H9 (cell line): ENCODE measurements at regions not wholly inside any gene's neighbourhood (a gene's known extent, or its start where the extent isn't known, plus 50 kb on each side); places are given as distances from the start of the nearest gene placed in this dataset.

Source experiments
- DNase-seq: peaks from one replicate; pipeline ENCODE4 v3.0.0-alpha.2; 2017
- H2AFZ ChIP-seq: one replicate; pipeline ENCODE4 v1.6.1; 2013; ENCODE audit warnings: mild to moderate bottlenecking, low read length, control low read depth, moderate library complexity
- H2AK5ac ChIP-seq: 2 replicates; pipeline ENCODE4 v1.6.1; 2013; ENCODE audit warnings: low read length, control low read depth, mixed read lengths; ENCODE audit not compliant: insufficient read length
- H2BK120ac ChIP-seq: one replicate; pipeline ENCODE4 v1.6.1; 2013; ENCODE audit warnings: low read depth, mild to moderate bottlenecking, low read length, control low read depth, inconsistent platforms; ENCODE audit not compliant: poor library complexity, severe bottlenecking
- H2BK12ac ChIP-seq: 2 replicates; pipeline ENCODE4 v1.6.1; 2013; ENCODE audit warnings: low read length, control low read depth, mixed read lengths, low read depth; ENCODE audit not compliant: insufficient read length
- H2BK15ac ChIP-seq: 2 replicates; pipeline ENCODE4 v1.6.1; 2013; ENCODE audit warnings: low read depth, low read length, control low read depth
- H2BK20ac ChIP-seq: one replicate; pipeline ENCODE4 v1.6.1; 2013; ENCODE audit warnings: low read depth, mild to moderate bottlenecking, low read length, control low read depth, inconsistent platforms; ENCODE audit not compliant: poor library complexity, severe bottlenecking
- H2BK5ac ChIP-seq: 2 replicates; pipeline ENCODE4 v1.6.1; 2013; ENCODE audit warnings: low read length, control low read depth, mixed read lengths; ENCODE audit not compliant: insufficient read length
- H3K14ac ChIP-seq: 2 replicates; pipeline ENCODE4 v1.6.1; 2013; ENCODE audit warnings: low read length, control low read depth; ENCODE audit not compliant: insufficient read depth
- H3K18ac ChIP-seq: 2 replicates; pipeline ENCODE4 v1.6.1; 2013; ENCODE audit warnings: low read depth, mild to moderate bottlenecking, mixed read lengths, low read length, control low read depth; ENCODE audit not compliant: insufficient read length
- H3K23ac ChIP-seq: 2 replicates; pipeline ENCODE4 v1.6.1; 2013; ENCODE audit warnings: low read length, control low read depth, mixed read lengths, low read depth; ENCODE audit not compliant: insufficient read length
- H3K23me2 ChIP-seq: 2 replicates; pipeline ENCODE4 v1.6.1; 2013; ENCODE audit warnings: low read depth, mild to moderate bottlenecking, mixed read lengths, low read length, control low read depth; ENCODE audit not compliant: insufficient read length, poor library complexity, severe bottlenecking
- H3K27ac ChIP-seq: 2 replicates; pipeline ENCODE4 v1.5.1; 2013; ENCODE audit warnings: low read length, control low read depth, mixed read lengths, low read depth; ENCODE audit not compliant: insufficient read length
- H3K27me3 ChIP-seq: 2 replicates; pipeline ENCODE4 v1.6.1; 2013; ENCODE audit warnings: low read length, control low read depth, inconsistent platforms; ENCODE audit not compliant: insufficient read depth
- H3K4ac ChIP-seq: 2 replicates; pipeline ENCODE4 v1.6.1; 2013; ENCODE audit warnings: low read depth, mild to moderate bottlenecking, control low read depth, inconsistent platforms, low read length, moderate library complexity
- H3K4me1 ChIP-seq: 2 replicates; pipeline ENCODE4 v1.6.1; 2013; ENCODE audit warnings: low read length, control low read depth, inconsistent platforms; ENCODE audit not compliant: insufficient read depth
- H3K4me2 ChIP-seq: 2 replicates; pipeline ENCODE4 v1.6.1; 2013; ENCODE audit warnings: low read length, control low read depth, mixed read lengths; ENCODE audit not compliant: insufficient read length, insufficient read depth
- H3K56ac ChIP-seq: 2 replicates; pipeline ENCODE4 v1.6.1; 2013; ENCODE audit warnings: low read depth, mild to moderate bottlenecking, mixed read lengths, low read length, control low read depth; ENCODE audit not compliant: insufficient read length
- H3K79me1 ChIP-seq: 2 replicates; pipeline ENCODE4 v1.6.1; 2013; ENCODE audit warnings: low read depth, mild to moderate bottlenecking, moderate library complexity, low read length, control low read depth, inconsistent platforms; ENCODE audit not compliant: insufficient read depth, poor library complexity, severe bottlenecking
- H3K79me2 ChIP-seq: 2 replicates; pipeline ENCODE4 v1.6.1; 2013; ENCODE audit warnings: low read length, control low read depth, inconsistent platforms; ENCODE audit not compliant: insufficient read depth
- H3K9ac ChIP-seq: 2 replicates; pipeline ENCODE4 v1.6.1; 2013; ENCODE audit warnings: low read length, control low read depth, mixed read lengths; ENCODE audit not compliant: insufficient read length; ENCODE audit errors: extremely low read depth
- H3K9me3 ChIP-seq: one replicate; pipeline ENCODE4 v1.6.1; 2013; ENCODE audit warnings: low read depth, low read length, inconsistent platforms; ENCODE audit not compliant: control insufficient read depth
- H3T11ph ChIP-seq: one replicate; pipeline ENCODE4 v1.6.1; 2013; ENCODE audit warnings: mild to moderate bottlenecking, low read length, control low read depth, inconsistent platforms
- H4K20me1 ChIP-seq: one replicate; pipeline ENCODE4 v1.6.1; 2013; ENCODE audit not compliant: control insufficient read depth, insufficient read length, insufficient read depth
- H4K5ac ChIP-seq: 2 replicates; pipeline ENCODE4 v1.6.1; 2013; ENCODE audit warnings: low read depth, mild to moderate bottlenecking, mixed read lengths, low read length, control low read depth; ENCODE audit not compliant: insufficient read length
- H4K8ac ChIP-seq: replicated peaks from 2 replicates; pipeline ENCODE4 v1.6.1; 2013; ENCODE audit warnings: low read length, control low read depth, mixed read lengths, low read depth; ENCODE audit not compliant: insufficient read length
- H4K91ac ChIP-seq: 2 replicates; pipeline ENCODE4 v1.6.1; 2013; ENCODE audit warnings: low read depth, mild to moderate bottlenecking, moderate library complexity, mixed read lengths, low read length, control low read depth; ENCODE audit not compliant: insufficient read length
- H3K27ac Mint-ChIP-seq, 3 experiments: 2 replicates in 2 of 3; 3 replicates in 1 of 3; pipeline ENCODE4 v1.8.0; 2020 to 2021; ENCODE audit warnings: mixed read lengths in 3 of 3, mild to moderate bottlenecking in 1 of 3, moderate library complexity in 1 of 3
- H3K27me3 Mint-ChIP-seq: 2 replicates; pipeline ENCODE4 v1.8.0; 2021; ENCODE audit warnings: low read depth, mild to moderate bottlenecking, moderate library complexity, mixed read lengths
- H3K36me3 Mint-ChIP-seq, 3 experiments: 2 replicates in 2 of 3; 3 replicates in 1 of 3; pipeline ENCODE4 v1.8.0; 2020 to 2021; ENCODE audit warnings: low read depth in 3 of 3, mixed read lengths in 3 of 3; ENCODE audit not compliant: insufficient read depth in 1 of 3
- H3K4me1 Mint-ChIP-seq, 2 experiments: 2 replicates each; pipeline ENCODE4 v1.8.0; 2020; ENCODE audit warnings: mixed read lengths in 2 of 2
- H3K4me3 Mint-ChIP-seq, 2 experiments: 2 replicates in 1 of 2; 3 replicates in 1 of 2; pipeline ENCODE4 v1.8.0; 2020 to 2021; ENCODE audit warnings: mild to moderate bottlenecking in 2 of 2, mixed read lengths in 2 of 2, moderate library complexity in 1 of 2
- H3K9me3 Mint-ChIP-seq, 2 experiments: 2 replicates in 1 of 2; 3 replicates in 1 of 2; pipeline ENCODE4 v1.8.0; 2020; ENCODE audit warnings: mild to moderate bottlenecking in 2 of 2, mixed read lengths in 2 of 2, moderate library complexity in 1 of 2
- WGBS: extraction: QIAGEN DNeasy Blood & Tissue Kit; methylation state at CpG from one replicate; pipeline ENCODE4 v1.1.7; 2013; ENCODE audit warnings: missing lambda C conversion rate, low lambda C conversion rate, mixed read lengths; ENCODE audit not compliant: insufficient read length; ENCODE audit errors: extremely low coverage; 5-methylcytosine and 5-hydroxymethylcytosine counted together
- TF ChIP-seq, protein P1 (sequence below): fragments of 200-600 bp; sonication (generic); conservative IDR thresholded peaks from 3 replicates; pipeline ENCODE4 v1.8.0; 2021; ENCODE audit warnings: antibody characterized with exemption, mild to moderate bottlenecking

GRCh38 chr21:26404288-26404687 lies 168.8 kb downstream of the CYYR1 start:
- Histone ChIP-seq H3K79me1 (no peaks in the 10 kb centered on the region), H4K20me1 (no peaks in the 10 kb centered on the region), H3K56ac (no peak overlapping the region), H2AK5ac (no peak overlapping the region), H2BK120ac (no peak overlapping the region), H2BK15ac (no peak overlapping the region), H3K18ac (no peak overlapping the region), H2BK20ac (no peak overlapping the region), H2BK5ac (no peak overlapping the region), H3K23ac (no peak overlapping the region), H3K9ac (no peak overlapping the region), H3K4me1 (no peaks in the 10 kb centered on the region), H3K79me2 (no peaks in the 10 kb centered on the region), H4K91ac (no peak overlapping the region), H3K4ac (no peak overlapping the region), H4K8ac (no peak overlapping the region), H3K23me2 (no peaks in the 10 kb centered on the region), H3K27me3 (no peaks in the 10 kb centered on the region), H3K9me3 (no peaks in the 10 kb centered on the region), H3K27ac (no peak overlapping the region), H3T11ph (no peak overlapping the region), H3K14ac (no peak overlapping the region; the same call in 1 of the 2 replicates), H2AFZ (no peak overlapping the region), H3K4me2 (no peak overlapping the region), H4K5ac (no peak overlapping the region), H2BK12ac (no peak overlapping the region)
- H3K36me3 Mint-ChIP-seq: peaks cover 0 to 4% (median 0%) of the 10 kb centered on the region in 3 experiments; a peak in 2 of 7 replicates
- WGBS: no CpG with 5 or more reads among the region's 7 CpGs
- peaks cover 12 to 17% of the 10 kb centered on the region in 2 experiments for H3K4me1 Mint-ChIP-seq
- no peak overlapping the region for H3K27ac Mint-ChIP-seq
- no peaks in the 10 kb centered on the region for H3K27me3 Mint-ChIP-seq
- no peaks in the 10 kb centered on the region; a peak in 1 of 5 replicates for H3K9me3 Mint-ChIP-seq
- no peak overlapping the region for H3K4me3 Mint-ChIP-seq
- DNase-seq: no peak
- TF ChIP-seq, protein P1, sequence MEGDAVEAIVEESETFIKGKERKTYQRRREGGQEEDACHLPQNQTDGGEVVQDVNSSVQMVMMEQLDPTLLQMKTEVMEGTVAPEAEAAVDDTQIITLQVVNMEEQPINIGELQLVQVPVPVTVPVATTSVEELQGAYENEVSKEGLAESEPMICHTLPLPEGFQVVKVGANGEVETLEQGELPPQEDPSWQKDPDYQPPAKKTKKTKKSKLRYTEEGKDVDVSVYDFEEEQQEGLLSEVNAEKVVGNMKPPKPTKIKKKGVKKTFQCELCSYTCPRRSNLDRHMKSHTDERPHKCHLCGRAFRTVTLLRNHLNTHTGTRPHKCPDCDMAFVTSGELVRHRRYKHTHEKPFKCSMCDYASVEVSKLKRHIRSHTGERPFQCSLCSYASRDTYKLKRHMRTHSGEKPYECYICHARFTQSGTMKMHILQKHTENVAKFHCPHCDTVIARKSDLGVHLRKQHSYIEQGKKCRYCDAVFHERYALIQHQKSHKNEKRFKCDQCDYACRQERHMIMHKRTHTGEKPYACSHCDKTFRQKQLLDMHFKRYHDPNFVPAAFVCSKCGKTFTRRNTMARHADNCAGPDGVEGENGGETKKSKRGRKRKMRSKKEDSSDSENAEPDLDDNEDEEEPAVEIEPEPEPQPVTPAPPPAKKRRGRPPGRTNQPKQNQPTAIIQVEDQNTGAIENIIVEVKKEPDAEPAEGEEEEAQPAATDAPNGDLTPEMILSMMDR: no peak
